ENCODE measurements at regions not wholly inside any gene's neighbourhood (a gene's known extent, or its start where the extent isn't known, plus 50 kb on each side); places are given as distances from the start of the nearest gene placed in this dataset.

- TF ChIP-seq CTCF (IDR thresholded peaks at IDR 0.05; ENCODE audit: borderline replicate concordance, extremely low read depth, insufficient read depth), result no peak
- intact Hi-C loops (cut with DNase I), result no loop called here
- Histone ChIP-seq H3K9ac (ENCODE audit: low read length in 3 of 3) (no peak overlapping the region), H3K4me1 (ENCODE audit: control insufficient read depth in 2 of 3, insufficient read depth in 2 of 3, low read depth in 1 of 3, low read length in 3 of 3) (no peaks in the 10 kb centered on the region), H3K4me3 (ENCODE audit: low read length in 3 of 3) (no peak overlapping the region), H3K9me3 (ENCODE audit: control insufficient read depth in 2 of 3, insufficient read depth in 1 of 3, low read length in 3 of 3) (no peaks in the 10 kb centered on the region), H3K27ac (ENCODE audit: low read depth in 2 of 2, low read length in 2 of 2) (no peak overlapping the region), H3K36me3 (ENCODE audit: control insufficient read depth in 2 of 3, insufficient read depth in 3 of 3, low read length in 3 of 3) (no peaks in the 10 kb centered on the region), H3K27me3 (ENCODE audit: control insufficient read depth, insufficient read depth, low read length) (no peaks in the 10 kb centered on the region)
- FAIRE-seq (no peak), DNase-seq (no peak)
These were observed 1261.2 kb upstream of the SLC39A10 start for GRCh38 chr2:194395818-194396217.

GRCh38 chr2:194385376-194385775 is 1271.7 kb upstream of the SLC39A10 start:
- no peak for FAIRE-seq
- H3K27me3 ChIP-seq (ENCODE audit: control insufficient read depth, insufficient read depth, low read length), result no peaks in the 10 kb centered on the region
- no peak overlapping the region for H3K9ac ChIP-seq (ENCODE audit: low read length in 3 of 3)
- H3K4me1 ChIP-seq (ENCODE audit: control insufficient read depth in 2 of 3, insufficient read depth in 2 of 3, low read depth in 1 of 3, low read length in 3 of 3), result no peaks in the 10 kb centered on the region
- no peaks in the 10 kb centered on the region for H3K9me3 ChIP-seq (ENCODE audit: control insufficient read depth in 2 of 3, insufficient read depth in 1 of 3, low read length in 3 of 3)
- H3K27ac ChIP-seq (ENCODE audit: low read depth in 2 of 2, low read length in 2 of 2), result no peak overlapping the region
- intact Hi-C loops (cut with DNase I), result no loop called here
- no peak overlapping the region for H3K4me3 ChIP-seq (ENCODE audit: low read length in 3 of 3)
- DNase-seq, result no peak
- TF ChIP-seq CTCF (IDR thresholded peaks at IDR 0.05; ENCODE audit: borderline replicate concordance, extremely low read depth, insufficient read depth), result no peak
- H3K36me3 ChIP-seq (ENCODE audit: control insufficient read depth in 2 of 3, insufficient read depth in 3 of 3, low read length in 3 of 3), result no peaks in the 10 kb centered on the region

- no peaks in the 10 kb centered on the region for H3K4me1 ChIP-seq (ENCODE audit: control insufficient read depth in 2 of 3, insufficient read depth in 2 of 3, low read depth in 1 of 3, low read length in 3 of 3)
- no peaks in the 10 kb centered on the region for H3K27me3 ChIP-seq (ENCODE audit: control insufficient read depth, insufficient read depth, low read length)
- no peak overlapping the region for H3K27ac ChIP-seq (ENCODE audit: low read depth in 2 of 2, low read length in 2 of 2)
- H3K4me3 ChIP-seq (ENCODE audit: low read length in 3 of 3), result no peak overlapping the region
- FAIRE-seq (no peak), DNase-seq (peak in 1 of 5 donors; percentile 1)
- TF ChIP-seq CTCF (IDR thresholded peaks at IDR 0.05; ENCODE audit: borderline replicate concordance, extremely low read depth, insufficient read depth), result no peak
- H3K9ac ChIP-seq (ENCODE audit: low read length in 3 of 3), result no peak overlapping the region
- no peaks in the 10 kb centered on the region for H3K36me3 ChIP-seq (ENCODE audit: control insufficient read depth in 2 of 3, insufficient read depth in 3 of 3, low read length in 3 of 3)
- no peaks in the 10 kb centered on the region for H3K9me3 ChIP-seq (ENCODE audit: control insufficient read depth in 2 of 3, insufficient read depth in 1 of 3, low read length in 3 of 3)
- intact Hi-C loops (cut with DNase I), result no loop called here
These were observed 1273.6 kb upstream of the SLC39A10 start for GRCh38 chr2:194383401-194383800.

GRCh38 chr2:194382221-194382620 is 1274.8 kb upstream of the SLC39A10 start:
- no peak for FAIRE-seq

More at GRCh38 chr2:194382221-194382620, 1274.8 kb upstream of the SLC39A10 start:
- no peak overlapping the region for H3K27ac ChIP-seq (ENCODE audit: low read depth in 2 of 2, low read length in 2 of 2)
- H3K27me3 ChIP-seq (ENCODE audit: control insufficient read depth, insufficient read depth, low read length), result no peaks in the 10 kb centered on the region
- intact Hi-C loops (cut with DNase I), result no loop called here
- H3K4me3 ChIP-seq (ENCODE audit: low read length in 3 of 3), result no peak overlapping the region
- no peaks in the 10 kb centered on the region for H3K4me1 ChIP-seq (ENCODE audit: control insufficient read depth in 2 of 3, insufficient read depth in 2 of 3, low read depth in 1 of 3, low read length in 3 of 3)
- no peak for TF ChIP-seq CTCF (IDR thresholded peaks at IDR 0.05; ENCODE audit: borderline replicate concordance, extremely low read depth, insufficient read depth)
- DNase-seq, result no peak
- no peak overlapping the region for H3K9ac ChIP-seq (ENCODE audit: low read length in 3 of 3)
- H3K36me3 ChIP-seq (ENCODE audit: control insufficient read depth in 2 of 3, insufficient read depth in 3 of 3, low read length in 3 of 3), result no peaks in the 10 kb centered on the region
- H3K9me3 ChIP-seq (ENCODE audit: control insufficient read depth in 2 of 3, insufficient read depth in 1 of 3, low read length in 3 of 3), result no peaks in the 10 kb centered on the region
